ENCODE measurements at regions not wholly inside any gene's neighbourhood (a gene's known extent, or its start where the extent isn't known, plus 50 kb on each side); places are given as distances from the start of the nearest gene placed in this dataset.

- FAIRE-seq (no peak), ATAC-seq (no peak), DNase-seq (ENCODE audit: low read depth, low spot score) (no peak)
- intact Hi-C loops (cut with micrococcal nuclease; ENCODE audit: unreplicated experiment) = no loop called here
- Histone ChIP-seq H3K4me2 (ENCODE audit: control insufficient read depth, insufficient read depth) (no peak overlapping the region), H3K4me3 (no peak overlapping the region), H3K9ac (ENCODE audit: control insufficient read depth, insufficient read depth, low read length) (no peak overlapping the region), H2AFZ (ENCODE audit: control insufficient read depth, low read depth, low read length) (no peak overlapping the region), H3K27ac (ENCODE audit: control insufficient read depth, insufficient read depth) (no peak overlapping the region), H3K27me3 (replicated peaks in 1 of 2; ENCODE audit: control insufficient read depth in 2 of 2, insufficient read depth in 2 of 2, low read length in 1 of 2) (no peaks in the 10 kb centered on the region), H3K4me1 (ENCODE audit: control insufficient read depth, insufficient read depth, low read length) (no peaks in the 10 kb centered on the region), H3K36me3 (ENCODE audit: control insufficient read depth in 2 of 2, insufficient read depth in 2 of 2, low read length in 1 of 2) (no peaks in the 10 kb centered on the region), H3K9me3 (replicated peaks; ENCODE audit: control insufficient read depth, insufficient read depth, low read length) (no peaks in the 10 kb centered on the region), H4K20me1 (ENCODE audit: control insufficient read depth, insufficient read depth) (no peaks in the 10 kb centered on the region), H3K79me2 (ENCODE audit: control insufficient read depth, insufficient read depth, low read length) (no peaks in the 10 kb centered on the region)
- TF ChIP-seq E2F4 (IDR thresholded peaks at IDR 0.05; ENCODE audit: low read depth, low read length) = no peak
- ChIA-PET POLR2A (no interaction called here), SMC1A (ENCODE audit: uncharacterized antibody, unreplicated experiment) (no interaction called here), CTCF (no interaction called here), RAD21 (ENCODE audit: unreplicated experiment) (no interaction called here)
- WGBS (ENCODE audit: insufficient coverage, insufficient replicate concordance, low lambda C conversion rate, missing lambda C conversion rate) = 71% methylated on average over 1 of the region's 1 CpG
- no TSS peak for BruUV-seq (replicated peaks)
- in situ Hi-C loops (cut with MboI) = no loop called here
These were observed 1923.1 kb downstream of the PCDH9 start for GRCh38 chr13:65307056-65307455.

GRCh38 chr13:65302691-65303090 lies 1927.4 kb downstream of the PCDH9 start:
- RAD21 ChIA-PET (ENCODE audit: unreplicated experiment) = no interaction called here
- TF ChIP-seq, protein P1, sequence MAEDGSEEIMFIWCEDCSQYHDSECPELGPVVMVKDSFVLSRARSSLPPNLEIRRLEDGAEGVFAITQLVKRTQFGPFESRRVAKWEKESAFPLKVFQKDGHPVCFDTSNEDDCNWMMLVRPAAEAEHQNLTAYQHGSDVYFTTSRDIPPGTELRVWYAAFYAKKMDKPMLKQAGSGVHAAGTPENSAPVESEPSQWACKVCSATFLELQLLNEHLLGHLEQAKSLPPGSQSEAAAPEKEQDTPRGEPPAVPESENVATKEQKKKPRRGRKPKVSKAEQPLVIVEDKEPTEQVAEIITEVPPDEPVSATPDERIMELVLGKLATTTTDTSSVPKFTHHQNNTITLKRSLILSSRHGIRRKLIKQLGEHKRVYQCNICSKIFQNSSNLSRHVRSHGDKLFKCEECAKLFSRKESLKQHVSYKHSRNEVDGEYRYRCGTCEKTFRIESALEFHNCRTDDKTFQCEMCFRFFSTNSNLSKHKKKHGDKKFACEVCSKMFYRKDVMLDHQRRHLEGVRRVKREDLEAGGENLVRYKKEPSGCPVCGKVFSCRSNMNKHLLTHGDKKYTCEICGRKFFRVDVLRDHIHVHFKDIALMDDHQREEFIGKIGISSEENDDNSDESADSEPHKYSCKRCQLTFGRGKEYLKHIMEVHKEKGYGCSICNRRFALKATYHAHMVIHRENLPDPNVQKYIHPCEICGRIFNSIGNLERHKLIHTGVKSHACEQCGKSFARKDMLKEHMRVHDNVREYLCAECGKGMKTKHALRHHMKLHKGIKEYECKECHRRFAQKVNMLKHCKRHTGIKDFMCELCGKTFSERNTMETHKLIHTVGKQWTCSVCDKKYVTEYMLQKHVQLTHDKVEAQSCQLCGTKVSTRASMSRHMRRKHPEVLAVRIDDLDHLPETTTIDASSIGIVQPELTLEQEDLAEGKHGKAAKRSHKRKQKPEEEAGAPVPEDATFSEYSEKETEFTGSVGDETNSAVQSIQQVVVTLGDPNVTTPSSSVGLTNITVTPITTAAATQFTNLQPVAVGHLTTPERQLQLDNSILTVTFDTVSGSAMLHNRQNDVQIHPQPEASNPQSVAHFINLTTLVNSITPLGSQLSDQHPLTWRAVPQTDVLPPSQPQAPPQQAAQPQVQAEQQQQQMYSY (CRISPR knock-in tag; IDR thresholded peaks at IDR 0.05) = no peak
- TF ChIP-seq EP300 (IDR thresholded peaks at IDR 0.05; ENCODE audit: borderline replicate concordance in 1 of 2, control insufficient read depth in 1 of 2, low read depth in 2 of 2, low read length in 2 of 2) (no peak), LARP7 (IDR thresholded peaks at IDR 0.05) (no peak), RAD21 (IDR thresholded peaks at IDR 0.05; ENCODE audit: insufficient read depth, low read depth, low read length) (no peak), EED (IDR thresholded peaks at IDR 0.05; ENCODE audit: low read depth) (no peak), MYB (IDR thresholded peaks at IDR 0.05; ENCODE audit: borderline replicate concordance, low read depth, low read length) (no peak), SRF (IDR thresholded peaks at IDR 0.05; ENCODE audit: low read depth in 2 of 2, low read length in 2 of 2) (no peak), NBN (IDR thresholded peaks at IDR 0.05) (no peak), KDM1A (IDR thresholded peaks at IDR 0.05; ENCODE audit: borderline replicate concordance) (no peak), BHLHE40 (IDR thresholded peaks at IDR 0.05; ENCODE audit: borderline replicate concordance in 1 of 2, low read depth in 2 of 2, low read length in 1 of 2) (no peak), SMAD1 (IDR thresholded peaks at IDR 0.05; ENCODE audit: low read depth, partially characterized antibody) (no peak)

More at GRCh38 chr13:65302691-65303090, 1927.4 kb downstream of the PCDH9 start:
- Histone ChIP-seq H3K9ac (ENCODE audit: control insufficient read depth, insufficient read depth, low read length) (no peak overlapping the region), H2AFZ (ENCODE audit: control insufficient read depth, low read depth, low read length) (no peak overlapping the region), H3K27ac (ENCODE audit: control insufficient read depth, insufficient read depth) (no peak overlapping the region), H3K9me3 (replicated peaks; ENCODE audit: control insufficient read depth, insufficient read depth, low read length) (no peaks in the 10 kb centered on the region; the same call in 2 of the 3 replicates), H3K79me2 (ENCODE audit: control insufficient read depth, insufficient read depth, low read length) (no peaks in the 10 kb centered on the region), H3K4me2 (ENCODE audit: control insufficient read depth, insufficient read depth) (no peak overlapping the region), H3K36me3 (ENCODE audit: control insufficient read depth in 2 of 2, insufficient read depth in 2 of 2, low read length in 1 of 2) (no peaks in the 10 kb centered on the region), H3K27me3 (replicated peaks in 1 of 2; ENCODE audit: control insufficient read depth in 2 of 2, insufficient read depth in 2 of 2, low read length in 1 of 2) (no peaks in the 10 kb centered on the region), H3K4me3 (no peak overlapping the region), H4K20me1 (ENCODE audit: control insufficient read depth, insufficient read depth) (no peaks in the 10 kb centered on the region), H3K4me1 (ENCODE audit: control insufficient read depth, insufficient read depth, low read length) (no peaks in the 10 kb centered on the region)
- BruUV-seq (replicated peaks) = no TSS peak
- DNase-seq (ENCODE audit: low read depth, low spot score) (no peak), FAIRE-seq (no peak), ATAC-seq (no peak)
- in situ Hi-C loops (cut with MboI) (no loop called here), intact Hi-C loops (cut with micrococcal nuclease; ENCODE audit: unreplicated experiment) (no loop called here)
- ChIA-PET CTCF (interaction anchor here (1.8 kb wide), 1 partner anchor 25 kb away, joined by 5 read pairs; no protein-coding TSS in a partner anchor), POLR2A (no interaction called here), SMC1A (ENCODE audit: uncharacterized antibody, unreplicated experiment) (interaction anchor here (1.4 kb wide), 1 partner anchor 17 kb away, joined by 4 read pairs; no protein-coding TSS in a partner anchor)
- WGBS (ENCODE audit: insufficient coverage, insufficient replicate concordance, low lambda C conversion rate, missing lambda C conversion rate) = 0% methylated on average over 3 of the region's 3 CpGs
